ENCODE measurements at regions not wholly inside any gene's neighbourhood (a gene's known extent, or its start where the extent isn't known, plus 50 kb on each side); places are given as distances from the start of the nearest gene placed in this dataset.

DNA sequence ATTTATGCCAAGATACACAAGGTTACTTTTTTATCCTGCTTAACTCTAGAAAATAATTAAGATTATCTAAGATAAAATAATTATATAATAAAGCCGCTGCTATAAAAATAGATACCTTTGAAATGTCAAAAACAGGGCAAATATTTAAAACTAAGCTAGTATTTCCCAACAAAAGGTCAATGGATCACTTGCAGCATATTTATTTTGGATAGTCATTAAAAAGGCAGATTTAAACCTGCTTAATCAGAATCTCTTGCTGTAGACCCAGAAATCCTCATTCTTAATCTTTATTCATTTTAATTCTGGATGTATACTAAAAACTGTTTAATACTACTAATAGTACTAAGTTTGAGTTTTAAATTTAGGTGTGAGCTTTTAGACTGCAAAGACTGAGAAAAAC, 139.0 kb upstream of the CWC22 start:
- no peak for TF ChIP-seq POLR2A (IDR thresholded peaks at IDR 0.05; ENCODE audit: low read depth, low read length)
- TF ChIP-seq PAX5 (IDR thresholded peaks at IDR 0.05; ENCODE audit: insufficient read depth, low read length, severe bottlenecking) = no peak
- no peak for TF ChIP-seq SPI1 (IDR thresholded peaks at IDR 0.05; ENCODE audit: low read depth, low read length)
- no peak for TF ChIP-seq POLR2AphosphoS5 (IDR thresholded peaks at IDR 0.05; ENCODE audit: low read depth, low read length)
- no peak for TF ChIP-seq TAF1 (IDR thresholded peaks at IDR 0.05; ENCODE audit: low read depth, low read length)
